Bronchial epithelial cell (primary cell): ENCODE measurements at regions not wholly inside any gene's neighbourhood (a gene's known extent, or its start where the extent isn't known, plus 50 kb on each side); places are given as distances from the start of the nearest gene placed in this dataset.

Source experiments
- DNase-seq: peaks from one replicate; pipeline ENCODE4 v3.0.0-alpha.2; 2010; ENCODE audit warnings: low read depth
- FAIRE-seq: peaks from 2 replicates; lab custom pipeline; 2011; peaks lifted over from hg19 to GRCh38; lab: Jason Lieb, UNC
- H3K27me3 ChIP-seq: 2 replicates; pipeline ENCODE4 v1.5.1; 2011; ENCODE audit warnings: low read length; ENCODE audit not compliant: control insufficient read depth, insufficient read depth
- H3K36me3 ChIP-seq: 2 replicates; pipeline ENCODE4 v1.5.1; 2011; ENCODE audit warnings: low read length; ENCODE audit not compliant: control insufficient read depth, insufficient read depth
- H3K4me3 ChIP-seq: 2 replicates; pipeline ENCODE4 v1.5.1; 2011; ENCODE audit warnings: mild to moderate bottlenecking, low read depth, low read length, control low read depth
- CTCF ChIP-seq: IDR thresholded peaks from 2 replicates; pipeline ENCODE4 v1.5.1; 2011; ENCODE audit warnings: mild to moderate bottlenecking, moderate library complexity, low read length, control low read depth, inconsistent platforms; ENCODE audit not compliant: insufficient read depth, severe bottlenecking

- H3K36me3 ChIP-seq, result no peaks in the 10 kb centered on the region
- FAIRE-seq (no peak), DNase-seq (no peak)
- TF ChIP-seq CTCF, result no peak
- H3K4me3 ChIP-seq, result no peak overlapping the region
- no peaks in the 10 kb centered on the region for H3K27me3 ChIP-seq
Measured at GRCh38 chr13:72072261-72072660, 205.3 kb upstream of the DACH1 start.

GRCh38 chr13:72071713-72072112 lies 204.7 kb upstream of the DACH1 start:
- FAIRE-seq, result no peak

GRCh38 chr13:72062566-72062965 lies 195.6 kb upstream of the DACH1 start:
- Histone ChIP-seq H3K4me3 (no peak overlapping the region), H3K27me3 (no peaks in the 10 kb centered on the region), H3K36me3 (no peaks in the 10 kb centered on the region)
- no peak for FAIRE-seq
- peak; percentile 62 for DNase-seq
- TF ChIP-seq CTCF, result no peak

More at GRCh38 chr13:72071713-72072112, 204.7 kb upstream of the DACH1 start:
- Histone ChIP-seq H3K36me3 (no peaks in the 10 kb centered on the region), H3K27me3 (no peaks in the 10 kb centered on the region), H3K4me3 (no peak overlapping the region)
- no peak for DNase-seq
- no peak for TF ChIP-seq CTCF

GRCh38 chr13:72061613-72062012 lies 194.6 kb upstream of the DACH1 start:
- H3K4me3 ChIP-seq, result no peak overlapping the region
- DNase-seq (no peak), FAIRE-seq (no peak)
- no peak for TF ChIP-seq CTCF
- no peaks in the 10 kb centered on the region for H3K27me3 ChIP-seq
- no peaks in the 10 kb centered on the region for H3K36me3 ChIP-seq

GRCh38 chr13:72050251-72050650 lies 183.2 kb upstream of the DACH1 start:
- FAIRE-seq (no peak), DNase-seq (no peak)
- Histone ChIP-seq H3K27me3 (no peaks in the 10 kb centered on the region), H3K36me3 (no peaks in the 10 kb centered on the region), H3K4me3 (no peak overlapping the region)
- no peak for TF ChIP-seq CTCF

GRCh38 chr13:72043366-72043765 lies 176.4 kb upstream of the DACH1 start:
- no peak for DNase-seq
- no peak for TF ChIP-seq CTCF

More at GRCh38 chr13:72043366-72043765, 176.4 kb upstream of the DACH1 start:
- no peaks in the 10 kb centered on the region for H3K36me3 ChIP-seq
- no peak overlapping the region for H3K4me3 ChIP-seq
- FAIRE-seq, result no peak
- H3K27me3 ChIP-seq, result no peaks in the 10 kb centered on the region
